ENCODE measurements at regions not wholly inside any gene's neighbourhood (a gene's known extent, or its start where the extent isn't known, plus 50 kb on each side); places are given as distances from the start of the nearest gene placed in this dataset.

DNA sequence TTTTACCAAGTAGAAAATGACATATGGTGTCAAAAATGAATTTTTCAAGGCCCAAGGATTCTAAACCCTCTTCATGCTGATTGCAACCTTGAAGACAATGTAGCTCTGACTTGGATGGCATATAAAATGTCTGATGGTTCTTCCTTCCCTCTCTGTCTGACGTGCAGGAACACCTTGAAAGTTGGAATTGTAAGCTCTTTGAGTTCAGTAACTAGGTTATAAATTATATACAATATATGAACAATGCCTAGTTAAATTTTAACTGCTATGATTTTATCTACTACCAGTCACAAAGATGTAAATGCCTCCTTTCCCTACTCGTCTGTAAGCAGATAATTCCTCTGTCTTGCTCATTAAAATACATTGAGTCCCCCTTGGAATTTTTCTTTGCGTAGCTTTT lies 89.5 kb upstream of the TMEM17 start:
- CTCF ChIA-PET = no interaction called here
- peak overlapping the region; percentile 14; the same call in 1 of the 2 replicates for H2BK120ac ChIP-seq (ENCODE audit: low read depth, low read length)
- no peak for TF ChIP-seq FOS (IDR thresholded peaks at IDR 0.05; ENCODE audit: low read depth, low read length)
- TF ChIP-seq, protein P1, sequence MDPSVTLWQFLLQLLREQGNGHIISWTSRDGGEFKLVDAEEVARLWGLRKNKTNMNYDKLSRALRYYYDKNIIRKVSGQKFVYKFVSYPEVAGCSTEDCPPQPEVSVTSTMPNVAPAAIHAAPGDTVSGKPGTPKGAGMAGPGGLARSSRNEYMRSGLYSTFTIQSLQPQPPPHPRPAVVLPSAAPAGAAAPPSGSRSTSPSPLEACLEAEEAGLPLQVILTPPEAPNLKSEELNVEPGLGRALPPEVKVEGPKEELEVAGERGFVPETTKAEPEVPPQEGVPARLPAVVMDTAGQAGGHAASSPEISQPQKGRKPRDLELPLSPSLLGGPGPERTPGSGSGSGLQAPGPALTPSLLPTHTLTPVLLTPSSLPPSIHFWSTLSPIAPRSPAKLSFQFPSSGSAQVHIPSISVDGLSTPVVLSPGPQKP (IDR thresholded peaks at IDR 0.05; ENCODE audit: borderline replicate concordance, low read depth, low read length) = no peak
- TF ChIP-seq, protein P2, sequence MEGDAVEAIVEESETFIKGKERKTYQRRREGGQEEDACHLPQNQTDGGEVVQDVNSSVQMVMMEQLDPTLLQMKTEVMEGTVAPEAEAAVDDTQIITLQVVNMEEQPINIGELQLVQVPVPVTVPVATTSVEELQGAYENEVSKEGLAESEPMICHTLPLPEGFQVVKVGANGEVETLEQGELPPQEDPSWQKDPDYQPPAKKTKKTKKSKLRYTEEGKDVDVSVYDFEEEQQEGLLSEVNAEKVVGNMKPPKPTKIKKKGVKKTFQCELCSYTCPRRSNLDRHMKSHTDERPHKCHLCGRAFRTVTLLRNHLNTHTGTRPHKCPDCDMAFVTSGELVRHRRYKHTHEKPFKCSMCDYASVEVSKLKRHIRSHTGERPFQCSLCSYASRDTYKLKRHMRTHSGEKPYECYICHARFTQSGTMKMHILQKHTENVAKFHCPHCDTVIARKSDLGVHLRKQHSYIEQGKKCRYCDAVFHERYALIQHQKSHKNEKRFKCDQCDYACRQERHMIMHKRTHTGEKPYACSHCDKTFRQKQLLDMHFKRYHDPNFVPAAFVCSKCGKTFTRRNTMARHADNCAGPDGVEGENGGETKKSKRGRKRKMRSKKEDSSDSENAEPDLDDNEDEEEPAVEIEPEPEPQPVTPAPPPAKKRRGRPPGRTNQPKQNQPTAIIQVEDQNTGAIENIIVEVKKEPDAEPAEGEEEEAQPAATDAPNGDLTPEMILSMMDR (conservative IDR thresholded peaks at IDR 0.05; ENCODE audit: low read depth, low read length) = no peak
- H2AFZ ChIP-seq (replicated peaks; ENCODE audit: low read length, poor library complexity) = no peak overlapping the region
- no peak overlapping the region for H2BK15ac ChIP-seq (ENCODE audit: low read depth, low read length)
- H3K79me1 ChIP-seq (ENCODE audit: low read depth in 1 of 2, low read length in 2 of 2) = no peaks in the 10 kb centered on the region
- H3K18ac ChIP-seq (ENCODE audit: low read depth, low read length) = peak overlapping the region; percentile 13
- peak overlapping the region; percentile 60; the same call in 1 of the 2 replicates for H3K27ac ChIP-seq (ENCODE audit: insufficient read depth, low read length)
- H3K4me1 ChIP-seq (ENCODE audit: control insufficient read depth, insufficient read depth, low read length) = peaks cover 5% of the 10 kb centered on the region
- H3K14ac ChIP-seq (replicated peaks; ENCODE audit: low read depth, low read length) = peak overlapping the region; percentile 50; the same call in 1 of the 2 replicates
- no peak overlapping the region for H3K23ac ChIP-seq (ENCODE audit: low read depth, low read length)
- no peak for DNase-seq
- H4K5ac ChIP-seq (ENCODE audit: low read depth, low read length) = peak overlapping the region; percentile 16; the same call in 1 of the 2 replicates
- no peak overlapping the region for H2AK5ac ChIP-seq (ENCODE audit: low read depth, low read length)
- H3K56ac ChIP-seq (ENCODE audit: extremely low read depth, insufficient read depth, low read length) = no peak overlapping the region
- WGBS, 2 experiments (ENCODE audit: extremely low coverage in 2 of 2, insufficient read length in 1 of 2) = no CpG with 5 or more reads among the region's 3 CpGs
- in situ Hi-C loops (cut with MboI; ENCODE audit: low sequenced_read_pairs) (no loop called here), dilution Hi-C loops (cut with HindIII; ENCODE audit: low sequenced_read_pairs, unreplicated experiment) (no loop called here), intact Hi-C loops (cut with micrococcal nuclease) (loop anchor here (5.0 kb wide), 1 partner anchor 138 kb away; no protein-coding TSS in a partner anchor)
- ATAC-seq (ENCODE audit: low read depth) = no peak
- H3K4me2 ChIP-seq (ENCODE audit: low read depth, low read length) = no peak overlapping the region
- no peaks in the 10 kb centered on the region for H4K20me1 ChIP-seq (ENCODE audit: insufficient read depth, low read length)
- H2BK5ac ChIP-seq (ENCODE audit: low read depth, low read length, poor library complexity, severe bottlenecking) = peak overlapping the region; percentile 51
- H4K91ac ChIP-seq (ENCODE audit: insufficient read depth, low read depth, low read length) = no peak overlapping the region
- POLR2A ChIA-PET (ENCODE audit: unreplicated experiment) = no interaction called here
- no peaks in the 10 kb centered on the region for H3K27me3 ChIP-seq (ENCODE audit: control insufficient read depth, insufficient read depth, low read length)
- H2AK9ac ChIP-seq (replicated peaks; ENCODE audit: low read depth, low read length, poor library complexity) = no peak overlapping the region
- no peaks in the 10 kb centered on the region for H3K36me3 ChIP-seq (ENCODE audit: control insufficient read depth, insufficient read depth, low read length)
- H3K4me3 ChIP-seq (ENCODE audit: insufficient read depth, low read depth, low read length) = no peak overlapping the region
- no peak overlapping the region for H3K4ac ChIP-seq (ENCODE audit: low read depth, low read length)
- BruUV-seq (replicated peaks) = no TSS peak
- H3K9ac ChIP-seq (ENCODE audit: low read depth, low read length) = no peak overlapping the region
- H3K9me1 ChIP-seq (ENCODE audit: insufficient read depth, low read length) = peaks cover 4% of the 10 kb centered on the region; the same call in 1 of the 2 replicates
- H3K9me3 ChIP-seq (ENCODE audit: control insufficient read depth, insufficient read depth, low read length) = no peaks in the 10 kb centered on the region
- peak overlapping the region in 1 of 2 experiments; percentile 66; a peak in 2 of 4 replicates for H4K8ac ChIP-seq (ENCODE audit: low read depth in 2 of 2, low read length in 2 of 2)
- H2BK20ac ChIP-seq (ENCODE audit: low read depth, low read length) = peak overlapping the region; percentile 75; the same call in 1 of the 2 replicates

Measured in IMR-90 (cell line).